Heart left ventricle (tissue), 13 donors: ENCODE measurements at regions not wholly inside any gene's neighbourhood (a gene's known extent, or its start where the extent isn't known, plus 50 kb on each side); places are given as distances from the start of the nearest gene placed in this dataset.

Experiments
- CTCF ChIP-seq, 12 donors: fragments of 200-600 bp; sonication (generic) in 4 of 12; IDR thresholded peaks; one replicate each; pipeline versions ENCODE4 v1.5.0 to v1.8.0; 2018 to 2022; ENCODE audit warnings: antibody characterized with exemption in 12 of 12, mild to moderate bottlenecking in 5 of 12
- POLR2A ChIP-seq, 2 donors: fragments of 450-650 bp; IDR thresholded peaks; one replicate each; pipeline ENCODE4 v1.6.1; 2017; ENCODE audit warnings: antibody characterized with exemption in 2 of 2, mild to moderate bottlenecking in 2 of 2, moderate library complexity in 2 of 2
- donor health status: ischemic (EF 13 %, LVEDD 7.1; RV severe dilation, severe dysfunction).
- donor health status: DM: no; HTN: yes; CAD: no.
- donor health status: DM: no; HTN: no; CAD: no.
- donor health status: ischemic (EF 25% LVEDD 6.9; RV normal size, moderate dysfunction).
- donor health status: ischemic (EF 25% LVEDD 5.7; RV mildly dilated, moderate dysfunction).
- donor health status: ischemic (EF 35%, LVEDD 5.7; RV mildly dilated, moderate dysfunction).
- donor health status: nonischemic (EF 11% LVEDD 7.7; RV severe dilation, severe dysfunction).
- donor health status: DM: yes; HTN: yes; CAD: no.
- donor health status: PGD.
- donor health status: ischemic (EF 29% LVEDD 5.4; RV normal size, mild dysfunction).
- donor health status: nonischemic (EF 23%, LVEDD 6.1; RV moderate dilation, normal function).

GRCh38 chr7:110139056-110139455 lies 951.9 kb upstream of the LRRN3 start:
- TF ChIP-seq CTCF (IDR thresholded peaks at IDR 0.05) (no peak), POLR2A (IDR thresholded peaks at IDR 0.05) (no peak)
